PC-9 (cell line): ENCODE measurements at regions not wholly inside any gene's neighbourhood (a gene's known extent, or its start where the extent isn't known, plus 50 kb on each side); places are given as distances from the start of the nearest gene placed in this dataset.

Experiments
- BruUV-seq: library from RNA; stranded (reverse); fragments of 400-500 nt; replicated peaks from 2 replicates; lab custom pipeline; 2021; lab: Mats Ljungman, UMichigan
- CTCF ChIA-PET: fragments of 300-600 bp; sonication (Branson Sonifier 250); formaldehyde crosslinking; loops from one replicate; lab custom pipeline; 2022; ENCODE audit warnings: antibody characterized with exemption; lab: Charles Lee
- POLR2A ChIA-PET: fragments of 300-600 bp; sonication (Branson Sonifier 250); formaldehyde crosslinking; loops from one replicate; lab custom pipeline; 2022; ENCODE audit warnings: antibody characterized with exemption; ENCODE audit not compliant: unreplicated experiment; lab: Charles Lee
- DNase-seq, 2 experiments: peaks; one replicate each; pipeline versions ENCODE4 v3.0.0 to v3.0.0-alpha.2; 2015 to 2022; ENCODE audit warnings: mixed read lengths in 1 of 2
- H2AFZ ChIP-seq: fragments of 200-600 bp; sonication (generic); 2 replicates; pipeline ENCODE4 v1.8.1; 2017; ENCODE audit warnings: antibody characterized with exemption
- H3F3A ChIP-seq: fragments of 200-600 bp; sonication (generic); 2 replicates; pipeline ENCODE4 v1.8.1; 2017; ENCODE audit warnings: antibody characterized with exemption, mild to moderate bottlenecking, low read depth; ENCODE audit not compliant: insufficient read depth
- H3K27ac ChIP-seq: fragments of 200-600 bp; sonication (generic); 2 replicates; pipeline ENCODE4 v1.6.1; 2016; ENCODE audit warnings: mixed run types
- H3K27me3 ChIP-seq: fragments of 200-600 bp; sonication (generic); 2 replicates; pipeline ENCODE4 v1.6.1; 2016; ENCODE audit warnings: low read depth, mixed run types; ENCODE audit not compliant: insufficient read depth
- H3K36me3 ChIP-seq: fragments of 200-600 bp; sonication (generic); 2 replicates; pipeline ENCODE4 v1.6.1; 2016; ENCODE audit warnings: low read depth, mixed run types
- H3K4me1 ChIP-seq: fragments of 200-600 bp; sonication (generic); replicated peaks from 2 replicates; pipeline ENCODE4 v1.6.1; 2016; ENCODE audit warnings: mixed run types; ENCODE audit not compliant: insufficient read depth
- H3K4me2 ChIP-seq: fragments of 200-600 bp; sonication (generic); 2 replicates; pipeline ENCODE4 v1.6.1; 2017; ENCODE audit warnings: mixed run types
- H3K4me3 ChIP-seq: fragments of 200-600 bp; sonication (generic); 2 replicates; pipeline ENCODE4 v1.6.1; 2016; ENCODE audit warnings: mixed run types
- H3K79me2 ChIP-seq: fragments of 200-600 bp; sonication (generic); 2 replicates; pipeline ENCODE4 v1.6.1; 2017; ENCODE audit warnings: low read depth, mixed run types
- H3K9me2 ChIP-seq: fragments of 200-600 bp; sonication (generic); 2 replicates; pipeline ENCODE4 v1.8.1; 2017; ENCODE audit warnings: mild to moderate bottlenecking; ENCODE audit not compliant: insufficient read depth
- H3K9me3 ChIP-seq: fragments of 200-600 bp; sonication (generic); 2 replicates; pipeline ENCODE4 v1.8.1; 2016; ENCODE audit warnings: low read depth; ENCODE audit not compliant: insufficient read depth
- H4K20me1 ChIP-seq: fragments of 200-600 bp; sonication (generic); 2 replicates; pipeline ENCODE4 v1.8.1; 2017; ENCODE audit not compliant: insufficient read depth
- CTCF ChIP-seq: fragments of 200-600 bp; sonication (generic); conservative IDR thresholded peaks from 2 replicates; pipeline ENCODE4 v1.6.1; 2017; ENCODE audit warnings: mixed run types, antibody characterized with exemption, mild to moderate bottlenecking, moderate library complexity
- EZH2 ChIP-seq: fragments of 200-600 bp; sonication (generic); IDR thresholded peaks from 2 replicates; pipeline ENCODE4 v1.8.0; 2017; ENCODE audit warnings: antibody characterized with exemption, low read depth
- intact Hi-C: fragments of 100-400 bp; cut with micrococcal nuclease; formaldehyde crosslinking; loops from one replicate; pipeline ENCODE4 v1.10.0; 2022; ENCODE audit not compliant: unreplicated experiment

GRCh38 chr4:81652069-81652478 lies 180.4 kb upstream of the RASGEF1B start:
- no peaks in the 10 kb centered on the region for H3F3A ChIP-seq
- H3K79me2 ChIP-seq = no peaks in the 10 kb centered on the region
- H3K4me1 ChIP-seq = no peaks in the 10 kb centered on the region
- H3K4me2 ChIP-seq = no peak overlapping the region
- BruUV-seq = no TSS peak
- H3K9me3 ChIP-seq = no peaks in the 10 kb centered on the region
- no peak for DNase-seq
- H3K9me2 ChIP-seq = no peaks in the 10 kb centered on the region
- H4K20me1 ChIP-seq = no peaks in the 10 kb centered on the region
- ChIA-PET POLR2A (no interaction called here), CTCF (no interaction called here)
- H3K27ac ChIP-seq = no peak overlapping the region
- no peaks in the 10 kb centered on the region for H3K36me3 ChIP-seq
- no peak overlapping the region for H3K4me3 ChIP-seq
- TF ChIP-seq CTCF (no peak), EZH2 (no peak)
- intact Hi-C loops = no loop called here
- no peaks in the 10 kb centered on the region for H3K27me3 ChIP-seq
- no peak overlapping the region for H2AFZ ChIP-seq

- ChIA-PET POLR2A (interaction anchor here (0.6 kb wide), 1 partner anchor 57 kb away, joined by 3 read pairs; no protein-coding TSS in a partner anchor), CTCF (no interaction called here)
- intact Hi-C loops = no loop called here
Measured at GRCh38 chr4:81651243-81651899, 179.7 kb upstream of the RASGEF1B start.

GRCh38 chr4:81650606-81651242 lies 179.0 kb upstream of the RASGEF1B start:
- H3F3A ChIP-seq = no peaks in the 10 kb centered on the region
- H3K4me3 ChIP-seq = no peak overlapping the region
- BruUV-seq = no TSS peak
- H2AFZ ChIP-seq = no peak overlapping the region
- no peaks in the 10 kb centered on the region for H3K36me3 ChIP-seq
- POLR2A ChIA-PET = interaction anchor here (0.6 kb wide), 1 partner anchor 58 kb away, joined by 3 read pairs; no protein-coding TSS in a partner anchor
- no peaks in the 10 kb centered on the region for H3K9me2 ChIP-seq
- no peaks in the 10 kb centered on the region for H3K9me3 ChIP-seq
- peak overlapping the region; percentile 28; the same call in 1 of the 2 replicates for H3K4me2 ChIP-seq
- H3K79me2 ChIP-seq = no peaks in the 10 kb centered on the region
- CTCF ChIA-PET = no interaction called here
- no peaks in the 10 kb centered on the region for H4K20me1 ChIP-seq
- H3K27ac ChIP-seq = peak overlapping the region; percentile 62
- TF ChIP-seq EZH2 = no peak
- H3K27me3 ChIP-seq = no peaks in the 10 kb centered on the region
- no peaks in the 10 kb centered on the region for H3K4me1 ChIP-seq
- DNase-seq = peak in 1 of 2 experiments; percentile 73
- intact Hi-C loops = no loop called here

More at GRCh38 chr4:81651243-81651899, 179.7 kb upstream of the RASGEF1B start:
- no peaks in the 10 kb centered on the region for H3K27me3 ChIP-seq
- no peaks in the 10 kb centered on the region for H3K36me3 ChIP-seq
- H3K79me2 ChIP-seq = no peaks in the 10 kb centered on the region
- H3K9me3 ChIP-seq = no peaks in the 10 kb centered on the region
- no peaks in the 10 kb centered on the region for H3K4me1 ChIP-seq
- peak overlapping the region; percentile 28; the same call in 1 of the 2 replicates for H3K4me2 ChIP-seq
- H3K4me3 ChIP-seq = no peak overlapping the region
- TF ChIP-seq CTCF (no peak), EZH2 (no peak)
- no peaks in the 10 kb centered on the region for H3F3A ChIP-seq
- H2AFZ ChIP-seq = no peak overlapping the region
- no TSS peak for BruUV-seq
- H4K20me1 ChIP-seq = no peaks in the 10 kb centered on the region
- DNase-seq = peak in 1 of 2 experiments; percentile 50
- H3K9me2 ChIP-seq = no peaks in the 10 kb centered on the region
- peak overlapping the region; percentile 62 for H3K27ac ChIP-seq
